ENCODE measurements at regions not wholly inside any gene's neighbourhood (a gene's known extent, or its start where the extent isn't known, plus 50 kb on each side); places are given as distances from the start of the nearest gene placed in this dataset.

DNA sequence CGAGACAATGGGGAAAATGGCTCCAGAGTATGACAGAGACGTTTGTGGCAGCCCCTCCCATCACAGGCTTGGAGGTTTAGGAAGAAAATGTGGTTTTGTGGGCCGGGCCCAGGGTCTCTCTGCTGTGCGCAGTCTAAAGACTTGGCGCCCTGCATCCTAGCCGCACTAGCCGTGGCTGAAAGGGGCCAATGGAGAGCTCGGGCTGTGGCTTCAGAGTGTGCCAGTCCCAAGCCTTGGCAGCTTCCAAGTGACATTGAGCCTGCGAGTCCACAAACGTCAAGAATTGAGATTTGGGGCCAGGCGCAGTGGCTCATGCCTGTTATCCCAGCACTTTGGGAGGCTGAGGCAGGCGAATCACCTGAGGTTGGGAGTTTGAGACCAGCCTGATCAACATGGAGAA is 513.1 kb downstream of the PCDH17 start:
- TF ChIP-seq, protein P1, sequence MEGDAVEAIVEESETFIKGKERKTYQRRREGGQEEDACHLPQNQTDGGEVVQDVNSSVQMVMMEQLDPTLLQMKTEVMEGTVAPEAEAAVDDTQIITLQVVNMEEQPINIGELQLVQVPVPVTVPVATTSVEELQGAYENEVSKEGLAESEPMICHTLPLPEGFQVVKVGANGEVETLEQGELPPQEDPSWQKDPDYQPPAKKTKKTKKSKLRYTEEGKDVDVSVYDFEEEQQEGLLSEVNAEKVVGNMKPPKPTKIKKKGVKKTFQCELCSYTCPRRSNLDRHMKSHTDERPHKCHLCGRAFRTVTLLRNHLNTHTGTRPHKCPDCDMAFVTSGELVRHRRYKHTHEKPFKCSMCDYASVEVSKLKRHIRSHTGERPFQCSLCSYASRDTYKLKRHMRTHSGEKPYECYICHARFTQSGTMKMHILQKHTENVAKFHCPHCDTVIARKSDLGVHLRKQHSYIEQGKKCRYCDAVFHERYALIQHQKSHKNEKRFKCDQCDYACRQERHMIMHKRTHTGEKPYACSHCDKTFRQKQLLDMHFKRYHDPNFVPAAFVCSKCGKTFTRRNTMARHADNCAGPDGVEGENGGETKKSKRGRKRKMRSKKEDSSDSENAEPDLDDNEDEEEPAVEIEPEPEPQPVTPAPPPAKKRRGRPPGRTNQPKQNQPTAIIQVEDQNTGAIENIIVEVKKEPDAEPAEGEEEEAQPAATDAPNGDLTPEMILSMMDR (IDR thresholded peaks at IDR 0.05), result no peak
- TF ChIP-seq POLR2A (IDR thresholded peaks at IDR 0.05), result no peak
